GM23338 (cell line): ENCODE measurements at regions not wholly inside any gene's neighbourhood (a gene's known extent, or its start where the extent isn't known, plus 50 kb on each side); places are given as distances from the start of the nearest gene placed in this dataset.

Experiments used
- ATAC-seq: fragments of 200-7000 bp; cut with Tn5 transposase; 3 replicates; pipeline ENCODE4 v1.9.1; 2020
- DNase-seq: peaks from one replicate; pipeline ENCODE4 v3.0.0-alpha.2; 2015; ENCODE audit warnings: low spot score
- H2AFZ ChIP-seq: fragments of 200-600 bp; sonication (generic); 2 replicates; pipeline ENCODE4 v1.8.0; 2016; ENCODE audit warnings: antibody characterized with exemption, mild to moderate bottlenecking, moderate library complexity
- H3F3A ChIP-seq: fragments of 200-600 bp; sonication (generic); replicated peaks from 2 replicates; pipeline ENCODE4 v1.8.0; 2017; ENCODE audit warnings: antibody characterized with exemption, mixed run types, low read depth
- H3K27ac ChIP-seq: fragments of 200-600 bp; sonication (generic); 2 replicates; pipeline ENCODE4 v1.6.1; 2016; ENCODE audit warnings: low read depth
- H3K27me3 ChIP-seq: fragments of 200-600 bp; sonication (generic); 2 replicates; pipeline ENCODE4 v1.8.0; 2016; ENCODE audit warnings: mild to moderate bottlenecking, mixed run types, moderate library complexity; ENCODE audit not compliant: insufficient read depth
- H3K36me3 ChIP-seq: fragments of 200-600 bp; sonication (generic); 2 replicates; pipeline ENCODE4 v1.8.0; 2016; ENCODE audit warnings: mild to moderate bottlenecking; ENCODE audit not compliant: insufficient read depth
- H3K4me1 ChIP-seq: fragments of 200-600 bp; sonication (generic); 2 replicates; pipeline ENCODE4 v1.8.0; 2016; ENCODE audit warnings: mild to moderate bottlenecking, moderate library complexity; ENCODE audit not compliant: insufficient read depth
- H3K4me2 ChIP-seq: fragments of 200-600 bp; sonication (generic); 2 replicates; pipeline ENCODE4 v1.7.1; 2017; ENCODE audit warnings: mixed run types
- H3K4me3 ChIP-seq: fragments of 200-600 bp; sonication (generic); 2 replicates; pipeline ENCODE4 v1.6.1; 2016; ENCODE audit warnings: mixed run types
- H3K79me2 ChIP-seq: fragments of 200-600 bp; sonication (generic); replicated peaks from 2 replicates; pipeline ENCODE4 v1.8.0; 2017; ENCODE audit warnings: mild to moderate bottlenecking; ENCODE audit not compliant: insufficient read depth
- H3K9me2 ChIP-seq: fragments of 200-600 bp; sonication (generic); 2 replicates; pipeline ENCODE4 v1.8.0; 2017; ENCODE audit not compliant: insufficient read depth
- H4K20me1 ChIP-seq: fragments of 200-600 bp; sonication (generic); replicated peaks from 2 replicates; pipeline ENCODE4 v1.8.0; 2017; ENCODE audit warnings: mild to moderate bottlenecking; ENCODE audit not compliant: insufficient read depth
- H3K27ac Mint-ChIP-seq: 2 replicates; pipeline ENCODE4 v1.8.0; 2020; ENCODE audit warnings: inconsistent platforms, mild to moderate bottlenecking, moderate library complexity, mixed read lengths
- H3K27me3 Mint-ChIP-seq: 3 replicates; pipeline ENCODE4 v1.8.0; 2022; ENCODE audit warnings: low read depth, mild to moderate bottlenecking, moderate library complexity, mixed read lengths, inconsistent platforms; ENCODE audit not compliant: insufficient read depth, poor library complexity
- H3K36me3 Mint-ChIP-seq: 3 replicates; pipeline ENCODE4 v1.8.0; 2021; ENCODE audit warnings: low read depth, mild to moderate bottlenecking, inconsistent platforms, moderate library complexity, mixed read lengths
- H3K4me1 Mint-ChIP-seq: 3 replicates; pipeline ENCODE4 v1.8.0; 2020; ENCODE audit warnings: mild to moderate bottlenecking, inconsistent platforms, mixed read lengths
- H3K4me3 Mint-ChIP-seq: 3 replicates; pipeline ENCODE4 v1.8.0; 2021; ENCODE audit warnings: moderate library complexity, mild to moderate bottlenecking, inconsistent platforms, mixed read lengths
- H3K9me3 Mint-ChIP-seq: 3 replicates; pipeline ENCODE4 v1.8.0; 2020; ENCODE audit warnings: moderate library complexity, mild to moderate bottlenecking, inconsistent platforms, mixed read lengths
- CREB1 ChIP-seq: fragments of 250-450 bp; sonication (Bioruptor Pico); IDR thresholded peaks from 2 replicates; pipeline ENCODE4 v1.5.0; 2020; ENCODE audit warnings: low read depth, mild to moderate bottlenecking, moderate library complexity
- EZH2 ChIP-seq: fragments of 200-600 bp; sonication (generic); IDR thresholded peaks from one replicate; pipeline ENCODE4 v1.8.0; 2017; ENCODE audit warnings: antibody characterized with exemption, mild to moderate bottlenecking, low read depth; ENCODE audit not compliant: unreplicated experiment
- EZH2phosphoT487 ChIP-seq: fragments of 200-600 bp; sonication (generic); IDR thresholded peaks from one replicate; pipeline ENCODE4 v1.8.1; 2018; ENCODE audit warnings: antibody characterized with exemption; ENCODE audit not compliant: unreplicated experiment
- JUNB ChIP-seq: IDR thresholded peaks from one replicate; pipeline ENCODE4 v1.6.1; 2016; ENCODE audit warnings: antibody characterized with exemption; ENCODE audit not compliant: unreplicated experiment
- NANOG ChIP-seq: IDR thresholded peaks from 2 replicates; pipeline ENCODE4 v1.6.1; 2016; ENCODE audit warnings: antibody characterized with exemption, borderline replicate concordance
- STAT1 ChIP-seq: IDR thresholded peaks from one replicate; pipeline ENCODE4 v1.6.1; 2016; ENCODE audit warnings: antibody characterized with exemption; ENCODE audit not compliant: unreplicated experiment
- ZNF114 ChIP-seq: fragments of 250-450 bp; sonication (Bioruptor Pico); IDR thresholded peaks from 2 replicates; pipeline ENCODE4 v1.5.0; 2020; ENCODE audit warnings: mild to moderate bottlenecking, moderate library complexity
- TF ChIP-seq, protein P1 (sequence below): fragments of 250-450 bp; sonication (Bioruptor Pico); IDR thresholded peaks from 2 replicates; pipeline ENCODE4 v1.5.0; 2020; ENCODE audit warnings: mild to moderate bottlenecking, moderate library complexity

DNA sequence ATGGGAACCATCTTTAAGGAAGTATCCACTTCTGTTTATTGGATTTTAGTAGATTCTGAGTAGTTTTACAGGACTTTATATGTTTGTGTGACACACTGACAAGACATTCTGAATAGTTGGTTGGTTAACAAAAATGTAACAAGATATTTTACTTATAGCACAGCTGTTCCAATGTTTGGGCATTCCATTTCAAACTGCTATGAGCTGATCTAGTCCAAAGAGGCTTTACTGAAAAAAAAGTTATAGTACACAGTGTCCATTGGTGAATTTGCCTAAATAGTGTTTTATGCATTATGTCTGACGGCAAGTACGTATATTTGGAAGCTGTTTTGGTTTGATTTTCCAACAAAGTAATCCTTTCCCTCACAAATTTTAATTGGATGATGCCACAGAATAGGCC, 99.1 kb downstream of the SAMD9 start:
- ATAC-seq: no peak
- H3F3A ChIP-seq: no peaks in the 10 kb centered on the region
- peaks cover 26% of the 10 kb centered on the region for H3K4me1 Mint-ChIP-seq
- no peak for TF ChIP-seq EZH2
- TF ChIP-seq JUNB: no peak
- TF ChIP-seq, protein P1, sequence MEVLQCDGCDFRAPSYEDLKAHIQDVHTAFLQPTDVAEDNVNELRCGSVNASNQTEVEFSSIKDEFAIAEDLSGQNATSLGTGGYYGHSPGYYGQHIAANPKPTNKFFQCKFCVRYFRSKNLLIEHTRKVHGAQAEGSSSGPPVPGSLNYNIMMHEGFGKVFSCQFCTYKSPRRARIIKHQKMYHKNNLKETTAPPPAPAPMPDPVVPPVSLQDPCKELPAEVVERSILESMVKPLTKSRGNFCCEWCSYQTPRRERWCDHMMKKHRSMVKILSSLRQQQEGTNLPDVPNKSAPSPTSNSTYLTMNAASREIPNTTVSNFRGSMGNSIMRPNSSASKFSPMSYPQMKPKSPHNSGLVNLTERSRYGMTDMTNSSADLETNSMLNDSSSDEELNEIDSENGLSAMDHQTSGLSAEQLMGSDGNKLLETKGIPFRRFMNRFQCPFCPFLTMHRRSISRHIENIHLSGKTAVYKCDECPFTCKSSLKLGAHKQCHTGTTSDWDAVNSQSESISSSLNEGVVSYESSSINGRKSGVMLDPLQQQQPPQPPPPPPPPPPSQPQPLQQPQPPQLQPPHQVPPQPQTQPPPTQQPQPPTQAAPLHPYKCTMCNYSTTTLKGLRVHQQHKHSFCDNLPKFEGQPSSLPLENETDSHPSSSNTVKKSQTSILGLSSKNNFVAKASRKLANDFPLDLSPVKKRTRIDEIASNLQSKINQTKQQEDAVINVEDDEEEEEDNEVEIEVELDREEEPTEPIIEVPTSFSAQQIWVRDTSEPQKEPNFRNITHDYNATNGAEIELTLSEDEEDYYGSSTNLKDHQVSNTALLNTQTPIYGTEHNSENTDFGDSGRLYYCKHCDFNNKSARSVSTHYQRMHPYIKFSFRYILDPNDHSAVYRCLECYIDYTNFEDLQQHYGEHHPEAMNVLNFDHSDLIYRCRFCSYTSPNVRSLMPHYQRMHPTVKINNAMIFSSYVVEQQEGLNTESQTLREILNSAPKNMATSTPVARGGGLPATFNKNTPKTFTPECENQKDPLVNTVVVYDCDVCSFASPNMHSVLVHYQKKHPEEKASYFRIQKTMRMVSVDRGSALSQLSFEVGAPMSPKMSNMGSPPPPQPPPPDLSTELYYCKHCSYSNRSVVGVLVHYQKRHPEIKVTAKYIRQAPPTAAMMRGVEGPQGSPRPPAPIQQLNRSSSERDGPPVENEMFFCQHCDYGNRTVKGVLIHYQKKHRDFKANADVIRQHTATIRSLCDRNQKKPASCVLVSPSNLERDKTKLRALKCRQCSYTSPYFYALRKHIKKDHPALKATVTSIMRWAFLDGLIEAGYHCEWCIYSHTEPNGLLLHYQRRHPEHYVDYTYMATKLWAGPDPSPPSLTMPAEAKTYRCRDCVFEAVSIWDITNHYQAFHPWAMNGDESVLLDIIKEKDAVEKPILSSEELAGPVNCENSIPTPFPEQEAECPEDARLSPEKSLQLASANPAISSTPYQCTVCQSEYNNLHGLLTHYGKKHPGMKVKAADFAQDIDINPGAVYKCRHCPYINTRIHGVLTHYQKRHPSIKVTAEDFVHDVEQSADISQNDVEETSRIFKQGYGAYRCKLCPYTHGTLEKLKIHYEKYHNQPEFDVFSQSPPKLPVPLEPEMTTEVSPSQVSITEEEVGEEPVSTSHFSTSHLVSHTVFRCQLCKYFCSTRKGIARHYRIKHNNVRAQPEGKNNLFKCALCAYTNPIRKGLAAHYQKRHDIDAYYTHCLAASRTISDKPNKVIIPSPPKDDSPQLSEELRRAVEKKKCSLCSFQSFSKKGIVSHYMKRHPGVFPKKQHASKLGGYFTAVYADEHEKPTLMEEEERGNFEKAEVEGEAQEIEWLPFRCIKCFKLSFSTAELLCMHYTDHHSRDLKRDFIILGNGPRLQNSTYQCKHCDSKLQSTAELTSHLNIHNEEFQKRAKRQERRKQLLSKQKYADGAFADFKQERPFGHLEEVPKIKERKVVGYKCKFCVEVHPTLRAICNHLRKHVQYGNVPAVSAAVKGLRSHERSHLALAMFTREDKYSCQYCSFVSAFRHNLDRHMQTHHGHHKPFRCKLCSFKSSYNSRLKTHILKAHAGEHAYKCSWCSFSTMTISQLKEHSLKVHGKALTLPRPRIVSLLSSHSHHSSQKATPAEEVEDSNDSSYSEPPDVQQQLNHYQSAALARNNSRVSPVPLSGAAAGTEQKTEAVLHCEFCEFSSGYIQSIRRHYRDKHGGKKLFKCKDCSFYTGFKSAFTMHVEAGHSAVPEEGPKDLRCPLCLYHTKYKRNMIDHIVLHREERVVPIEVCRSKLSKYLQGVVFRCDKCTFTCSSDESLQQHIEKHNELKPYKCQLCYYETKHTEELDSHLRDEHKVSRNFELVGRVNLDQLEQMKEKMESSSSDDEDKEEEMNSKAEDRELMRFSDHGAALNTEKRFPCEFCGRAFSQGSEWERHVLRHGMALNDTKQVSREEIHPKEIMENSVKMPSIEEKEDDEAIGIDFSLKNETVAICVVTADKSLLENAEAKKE (CRISPR knock-in tag): no peak
- TF ChIP-seq STAT1: no peak
- TF ChIP-seq ZNF114 (CRISPR knock-in tag): no peak
- H3K27ac Mint-ChIP-seq: no peak overlapping the region
- H3K4me2 ChIP-seq: no peak overlapping the region
- H3K4me3 ChIP-seq: no peak overlapping the region
- H3K9me3 Mint-ChIP-seq: peaks cover 4% of the 10 kb centered on the region; the same call in 2 of the 3 replicates
- H3K27me3 Mint-ChIP-seq: no peaks in the 10 kb centered on the region
- H3K27me3 ChIP-seq: no peaks in the 10 kb centered on the region
- no peak overlapping the region for H3K4me3 Mint-ChIP-seq
- no peak overlapping the region for H2AFZ ChIP-seq
- peaks cover 4% of the 10 kb centered on the region for H3K9me2 ChIP-seq
- peaks cover 17% of the 10 kb centered on the region for H3K4me1 ChIP-seq
- no peak overlapping the region for H3K27ac ChIP-seq
- no peaks in the 10 kb centered on the region for H3K36me3 ChIP-seq
- H4K20me1 ChIP-seq: no peaks in the 10 kb centered on the region
- DNase-seq: no peak
- peaks cover 4% of the 10 kb centered on the region; the same call in 1 of the 3 replicates for H3K36me3 Mint-ChIP-seq
- H3K79me2 ChIP-seq: no peaks in the 10 kb centered on the region

DNA sequence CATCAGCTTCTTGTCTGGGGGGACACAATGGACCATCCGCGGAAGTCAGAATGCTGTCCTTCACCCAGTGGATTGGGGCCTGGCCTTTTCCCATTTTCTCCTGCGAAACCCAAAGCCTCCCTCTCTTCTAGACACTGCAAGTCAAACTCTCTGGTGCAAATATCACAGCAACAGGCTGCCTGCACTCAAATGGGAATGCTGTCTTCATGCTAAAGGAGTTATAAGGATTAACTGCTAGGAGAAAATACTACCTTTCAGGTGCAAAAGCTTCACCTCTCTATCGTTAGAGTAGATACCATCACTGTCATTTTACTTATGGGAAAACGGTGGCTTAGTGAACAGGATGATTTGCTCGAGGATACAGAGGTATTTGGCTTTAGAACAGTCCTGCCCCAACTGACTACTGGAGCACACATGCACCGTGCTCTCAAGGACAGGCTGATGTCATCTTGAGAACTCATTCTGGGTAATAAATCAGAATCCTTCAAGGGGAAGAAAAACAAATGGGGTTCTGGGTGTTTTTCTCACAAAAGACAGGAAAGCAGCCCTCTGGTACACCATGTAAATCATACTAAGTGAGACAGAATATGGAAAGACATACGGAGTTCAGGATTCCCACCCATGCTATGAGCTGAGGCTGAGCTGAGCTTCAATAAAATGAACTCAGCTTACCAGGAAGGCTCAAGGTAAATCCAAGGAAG, 100.9 kb downstream of the SAMD9 start:
- ATAC-seq: no peak
- Mint-ChIP-seq H3K4me3 (no peak overlapping the region), H3K27ac (no peak overlapping the region), H3K4me1 (peaks cover 28% of the 10 kb centered on the region), H3K36me3 (no peaks in the 10 kb centered on the region), H3K9me3 (no peaks in the 10 kb centered on the region), H3K27me3 (no peaks in the 10 kb centered on the region)
- no peak for DNase-seq
- H3K36me3 ChIP-seq: no peaks in the 10 kb centered on the region
- TF ChIP-seq CREB1 (CRISPR knock-in tag) (no peak), EZH2phosphoT487 (no peak), JUNB (no peak), STAT1 (no peak), NANOG (no peak)
- H3K27ac ChIP-seq: no peak overlapping the region
- no peaks in the 10 kb centered on the region for H3F3A ChIP-seq
- H4K20me1 ChIP-seq: no peaks in the 10 kb centered on the region
- H3K27me3 ChIP-seq: no peaks in the 10 kb centered on the region
- H3K79me2 ChIP-seq: no peaks in the 10 kb centered on the region
- H3K4me3 ChIP-seq: no peak overlapping the region
- H3K4me2 ChIP-seq: no peak overlapping the region
- H2AFZ ChIP-seq: peak overlapping the region; percentile 52; the same call in 1 of the 2 replicates
- H3K9me2 ChIP-seq: peaks cover 4% of the 10 kb centered on the region
- peaks cover 18% of the 10 kb centered on the region for H3K4me1 ChIP-seq
